TTC549 (cell line): ENCODE measurements at regions not wholly inside any gene's neighbourhood (a gene's known extent, or its start where the extent isn't known, plus 50 kb on each side); places are given as distances from the start of the nearest gene placed in this dataset.

ENCODE experiments used
- FAIRE-seq: peaks from 2 replicates; lab custom pipeline; 2012; peaks lifted over from hg19 to GRCh38; lab: Jason Lieb, UNC

- no peak for FAIRE-seq
These were observed 242.0 kb upstream of the SEMA6D start for GRCh38 chr15:47475336-47475735.

DNA sequence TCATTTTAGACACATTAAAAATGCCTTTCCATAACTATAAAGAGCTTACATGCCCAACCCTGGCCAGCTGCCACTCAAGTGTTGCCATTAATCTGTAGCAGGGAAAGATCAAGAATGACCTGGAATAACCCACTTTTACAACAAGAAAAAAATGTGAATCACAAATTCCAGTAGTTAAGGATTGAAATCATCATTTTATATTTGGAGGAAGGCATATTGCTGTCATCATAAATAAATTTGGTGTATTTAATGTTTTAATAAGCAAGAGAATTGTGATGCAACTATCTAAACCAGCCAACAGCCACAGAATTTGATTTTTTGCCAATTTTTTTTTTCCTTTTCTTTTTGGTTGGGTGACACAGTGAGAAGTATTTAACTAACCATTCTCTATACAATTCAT, 240.0 kb upstream of the SEMA6D start:
- FAIRE-seq: no peak

GRCh38 chr15:47484059-47484458, 233.2 kb upstream of the SEMA6D start:
- no peak for FAIRE-seq

DNA sequence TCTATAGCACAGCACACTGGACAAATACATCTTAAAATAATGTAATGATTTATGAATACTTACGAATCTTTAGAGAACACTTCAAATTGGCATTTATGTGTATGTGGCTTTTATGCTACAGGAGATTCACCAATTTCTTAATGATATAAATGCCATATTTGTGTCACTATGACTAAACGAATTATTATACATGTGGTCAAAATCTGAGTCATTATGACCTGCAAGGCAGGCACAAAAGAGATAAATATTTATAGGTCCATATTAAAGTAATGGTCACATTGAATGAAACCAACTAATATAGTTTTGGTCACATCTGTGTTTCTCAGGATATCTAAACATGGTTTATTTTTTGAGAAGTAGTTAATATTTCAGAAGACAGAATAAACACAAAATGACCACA, 232.3 kb upstream of the SEMA6D start:
- FAIRE-seq: no peak

- no peak for FAIRE-seq
These were observed 231.9 kb upstream of the SEMA6D start for GRCh38 chr15:47485419-47485818.

- no peak for FAIRE-seq
These were observed 231.3 kb upstream of the SEMA6D start for GRCh38 chr15:47486040-47486439.

- FAIRE-seq: no peak
These were observed 225.1 kb upstream of the SEMA6D start for GRCh38 chr15:47492195-47492594.

DNA sequence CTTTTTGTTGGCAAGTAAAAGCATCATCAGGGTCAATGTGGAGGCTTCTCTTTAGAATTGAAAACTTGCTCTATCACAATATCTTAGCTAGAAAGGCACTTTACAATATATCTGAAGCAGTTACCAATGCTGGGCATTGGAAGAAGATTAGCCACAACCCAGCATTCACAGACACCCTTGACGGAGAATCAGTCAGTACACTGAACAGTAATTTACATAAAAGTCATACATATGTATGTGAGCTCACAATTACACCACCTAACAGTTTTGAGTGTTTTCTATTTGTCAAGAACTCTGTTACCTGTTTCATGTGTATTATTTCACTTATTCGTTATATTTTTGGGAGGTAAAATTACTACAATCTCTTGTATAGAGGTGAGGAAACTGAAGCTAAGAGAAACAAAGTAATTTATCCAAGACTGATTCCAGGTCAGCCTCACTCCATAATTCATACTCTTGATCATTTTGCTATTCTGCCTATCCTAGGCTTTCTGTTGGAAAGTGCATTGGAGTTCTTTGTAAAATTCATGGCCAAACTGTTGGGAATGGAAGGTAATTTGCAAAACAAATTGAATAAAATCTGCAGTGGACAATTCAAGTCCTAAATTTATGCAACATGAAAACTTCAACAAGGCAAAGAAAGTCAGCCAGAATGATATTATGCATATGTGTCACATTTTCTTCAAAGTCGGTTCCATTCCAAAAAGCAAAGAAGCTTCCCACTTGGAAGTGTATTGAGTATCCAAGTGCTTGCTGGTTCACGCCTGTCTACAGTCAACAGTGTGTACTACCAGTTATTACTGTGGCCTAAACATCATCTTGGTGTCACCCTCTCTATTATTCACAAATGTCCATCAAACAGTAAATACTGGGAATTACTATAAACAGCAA, 223.7 kb upstream of the SEMA6D start:
- no peak for FAIRE-seq

- no peak for FAIRE-seq
These were observed 220.7 kb upstream of the SEMA6D start for GRCh38 chr15:47496343-47497185.

- no peak for FAIRE-seq
These were observed 216.5 kb upstream of the SEMA6D start for GRCh38 chr15:47500842-47501241.

GRCh38 chr15:47502041-47502440, 215.3 kb upstream of the SEMA6D start:
- FAIRE-seq: no peak

GRCh38 chr15:47503876-47504275, 213.4 kb upstream of the SEMA6D start:
- no peak for FAIRE-seq

- no peak for FAIRE-seq
These were observed 212.6 kb upstream of the SEMA6D start for GRCh38 chr15:47504624-47505256.

GRCh38 chr15:47505712-47506328, 211.5 kb upstream of the SEMA6D start:
- no peak for FAIRE-seq

DNA sequence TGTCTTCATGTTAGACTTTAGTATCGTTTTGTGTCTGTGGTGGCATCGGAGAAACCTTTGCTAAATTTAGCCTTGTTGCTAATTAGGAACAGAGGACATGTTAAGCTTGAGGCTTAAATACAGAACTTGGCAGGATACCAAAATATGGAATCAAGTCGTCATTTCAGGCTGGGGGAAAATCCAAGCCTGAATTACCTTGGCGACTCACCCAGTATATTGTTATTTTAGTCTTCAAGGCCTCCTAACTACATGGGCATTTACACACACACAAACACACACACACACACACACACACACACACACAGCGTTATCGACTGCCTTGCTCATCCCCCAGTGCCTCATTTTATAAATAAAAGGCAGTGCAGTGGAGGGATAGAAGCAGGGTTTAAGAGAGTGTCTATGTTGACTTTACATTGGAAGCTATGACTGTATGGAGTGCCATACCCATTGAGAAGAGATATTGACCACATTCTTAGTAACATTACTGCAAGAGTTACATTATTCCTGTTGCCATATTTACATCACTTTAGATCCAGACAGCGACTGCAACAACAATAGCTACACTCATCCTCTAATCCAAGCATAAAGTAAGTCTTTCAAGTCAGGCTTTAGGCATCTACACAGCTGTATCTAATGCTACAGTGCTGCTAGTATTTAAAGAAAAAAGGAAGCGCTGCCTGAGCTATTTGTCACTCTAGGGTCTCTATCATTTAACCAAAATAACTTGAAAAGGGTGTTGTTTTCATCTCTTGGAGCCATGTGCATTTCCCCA, 210.8 kb upstream of the SEMA6D start:
- no peak for FAIRE-seq

DNA sequence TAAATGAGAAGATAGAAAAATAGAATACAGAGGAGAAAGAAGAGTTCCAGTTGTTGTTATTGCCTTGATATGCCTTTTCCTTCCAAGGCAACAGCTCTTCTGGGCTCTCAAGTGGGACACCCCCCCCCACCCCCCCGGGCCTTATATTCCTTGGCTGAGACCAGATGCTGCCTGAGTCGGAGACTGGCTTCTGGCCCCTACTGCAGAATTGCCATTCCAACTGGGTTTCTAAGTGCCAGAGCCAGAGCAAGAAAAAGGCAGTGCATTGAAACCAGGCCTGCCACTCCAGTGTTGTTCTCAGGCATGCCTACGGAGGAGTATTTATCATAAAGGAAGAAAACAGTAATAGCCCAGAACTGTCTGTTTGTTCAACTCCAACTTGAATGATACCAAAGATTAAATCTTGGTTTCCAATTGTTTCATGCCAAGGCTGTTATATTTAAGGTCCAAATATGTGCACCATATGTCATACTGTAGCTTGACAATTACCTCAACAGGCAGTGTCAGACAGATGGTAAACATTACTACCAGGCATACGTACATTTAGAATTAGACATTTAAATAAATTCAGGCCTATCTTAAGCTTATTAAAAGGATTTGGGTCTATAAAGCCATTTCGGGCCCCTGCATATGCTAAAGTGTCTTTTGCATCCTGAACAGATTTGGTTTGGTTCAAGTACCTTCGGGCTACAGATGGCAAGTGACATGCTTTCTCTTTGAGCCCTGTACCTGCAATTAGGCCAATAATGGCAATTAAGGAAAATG, 209.9 kb upstream of the SEMA6D start:
- no peak for FAIRE-seq

- FAIRE-seq: no peak
These were observed 206.0 kb upstream of the SEMA6D start for GRCh38 chr15:47511261-47511660.

DNA sequence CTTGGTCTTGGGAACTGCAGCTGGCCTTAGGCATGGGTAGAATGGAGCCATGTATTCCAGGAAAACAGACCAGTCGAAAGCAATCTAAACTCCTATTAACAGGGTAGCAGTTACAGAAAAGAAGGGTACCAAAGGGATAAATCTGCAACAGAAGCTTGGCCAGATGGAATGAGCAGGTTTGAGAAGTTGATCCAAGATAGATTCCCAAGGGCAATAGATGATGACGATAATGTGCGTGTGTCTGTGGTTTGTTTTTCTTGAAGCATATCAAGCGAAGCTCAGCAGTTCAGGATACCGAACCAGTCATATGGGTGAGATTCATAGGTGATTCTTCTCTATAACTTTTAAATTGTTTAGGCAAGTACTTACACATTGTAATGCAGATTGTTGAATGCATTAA, 203.8 kb upstream of the SEMA6D start:
- FAIRE-seq: no peak

GRCh38 chr15:47514200-47514652, 203.1 kb upstream of the SEMA6D start:
- FAIRE-seq: no peak

DNA sequence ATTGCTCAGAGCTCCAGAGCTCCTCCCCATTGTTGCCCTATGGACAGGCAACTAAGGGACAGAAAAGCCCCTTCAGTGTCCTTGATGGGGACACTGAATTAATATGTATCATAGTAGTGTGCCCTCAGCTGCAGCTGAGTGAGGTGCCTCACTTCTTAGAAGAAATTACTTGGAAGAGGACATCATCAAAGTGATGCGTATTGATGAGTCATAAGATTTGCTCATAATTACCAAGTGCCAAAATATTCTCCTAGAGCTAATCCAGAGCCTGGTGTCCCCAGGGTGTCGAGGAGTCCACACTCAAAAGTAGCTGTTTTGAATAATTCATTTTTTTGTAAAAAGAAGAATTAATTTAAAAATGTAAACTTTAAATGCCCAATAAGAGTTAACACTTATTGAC, 200.7 kb upstream of the SEMA6D start:
- no peak for FAIRE-seq

- no peak for FAIRE-seq
These were observed 200.3 kb upstream of the SEMA6D start for GRCh38 chr15:47516972-47517371.
